ENCODE measurements at regions not wholly inside any gene's neighbourhood (a gene's known extent, or its start where the extent isn't known, plus 50 kb on each side); places are given as distances from the start of the nearest gene placed in this dataset.

DNA sequence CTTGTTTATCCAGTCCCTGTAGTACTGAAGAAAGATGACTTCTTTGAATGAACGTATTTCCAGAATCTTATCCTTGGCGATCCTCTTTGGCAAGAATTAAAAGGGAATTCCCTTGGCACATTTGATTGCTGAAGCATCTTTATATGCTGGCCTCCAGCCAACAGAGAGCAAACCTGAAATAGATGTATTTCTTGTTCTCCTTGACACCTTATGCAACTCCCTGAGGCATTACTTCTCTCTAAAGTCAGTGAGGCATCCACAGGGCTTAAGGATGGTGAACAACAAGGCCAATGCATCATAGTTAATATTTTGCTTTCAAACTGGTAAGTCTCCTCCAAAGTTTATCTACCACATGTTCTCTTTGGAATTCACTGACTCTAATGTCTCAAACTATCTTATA, 450.9 kb upstream of the THRB start:
- Histone ChIP-seq H3K4me3 (ENCODE audit: low read depth, low read length) (no peak overlapping the region), H3K36me3 (ENCODE audit: control insufficient read depth, insufficient read depth, low read length) (no peaks in the 10 kb centered on the region), H3K27me3 (ENCODE audit: control insufficient read depth, insufficient read depth, low read length) (no peaks in the 10 kb centered on the region)
- ChIA-PET POLR2A (no interaction called here), CTCF (no interaction called here)
- no peak for DNase-seq (ENCODE audit: low read depth)
- TF ChIP-seq, protein P1, sequence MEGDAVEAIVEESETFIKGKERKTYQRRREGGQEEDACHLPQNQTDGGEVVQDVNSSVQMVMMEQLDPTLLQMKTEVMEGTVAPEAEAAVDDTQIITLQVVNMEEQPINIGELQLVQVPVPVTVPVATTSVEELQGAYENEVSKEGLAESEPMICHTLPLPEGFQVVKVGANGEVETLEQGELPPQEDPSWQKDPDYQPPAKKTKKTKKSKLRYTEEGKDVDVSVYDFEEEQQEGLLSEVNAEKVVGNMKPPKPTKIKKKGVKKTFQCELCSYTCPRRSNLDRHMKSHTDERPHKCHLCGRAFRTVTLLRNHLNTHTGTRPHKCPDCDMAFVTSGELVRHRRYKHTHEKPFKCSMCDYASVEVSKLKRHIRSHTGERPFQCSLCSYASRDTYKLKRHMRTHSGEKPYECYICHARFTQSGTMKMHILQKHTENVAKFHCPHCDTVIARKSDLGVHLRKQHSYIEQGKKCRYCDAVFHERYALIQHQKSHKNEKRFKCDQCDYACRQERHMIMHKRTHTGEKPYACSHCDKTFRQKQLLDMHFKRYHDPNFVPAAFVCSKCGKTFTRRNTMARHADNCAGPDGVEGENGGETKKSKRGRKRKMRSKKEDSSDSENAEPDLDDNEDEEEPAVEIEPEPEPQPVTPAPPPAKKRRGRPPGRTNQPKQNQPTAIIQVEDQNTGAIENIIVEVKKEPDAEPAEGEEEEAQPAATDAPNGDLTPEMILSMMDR (IDR thresholded peaks at IDR 0.05; ENCODE audit: insufficient read depth, low read depth, low read length), result no peak

DNA sequence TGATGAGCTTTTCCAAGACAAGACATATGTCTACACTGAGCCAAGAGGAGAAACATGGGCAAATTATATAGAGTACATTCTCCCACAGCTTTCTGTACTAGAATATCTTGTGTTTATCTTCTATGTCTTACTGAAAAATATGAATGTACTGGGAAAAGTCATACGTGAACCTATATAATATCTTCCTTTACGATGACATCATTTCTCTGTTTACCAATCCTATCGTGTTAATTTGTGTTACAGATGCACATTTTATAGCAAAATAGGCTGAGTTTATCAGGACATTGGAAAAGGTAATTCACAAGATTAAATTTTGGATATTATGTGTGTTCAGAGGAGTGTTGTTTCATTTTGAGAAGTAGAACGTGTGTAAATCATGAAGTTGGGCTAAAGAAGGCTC, 452.5 kb upstream of the THRB start:
- no peaks in the 10 kb centered on the region for H3K27me3 ChIP-seq (ENCODE audit: control insufficient read depth, insufficient read depth, low read length)
- TF ChIP-seq, protein P1 (IDR thresholded peaks at IDR 0.05; ENCODE audit: insufficient read depth, low read depth, low read length), result no peak
- POLR2A ChIA-PET, result no interaction called here
- H3K4me3 ChIP-seq (ENCODE audit: low read depth, low read length), result no peak overlapping the region
- CTCF ChIA-PET, result no interaction called here
- no peaks in the 10 kb centered on the region for H3K36me3 ChIP-seq (ENCODE audit: control insufficient read depth, insufficient read depth, low read length)
- no peak for DNase-seq (ENCODE audit: low read depth)

DNA sequence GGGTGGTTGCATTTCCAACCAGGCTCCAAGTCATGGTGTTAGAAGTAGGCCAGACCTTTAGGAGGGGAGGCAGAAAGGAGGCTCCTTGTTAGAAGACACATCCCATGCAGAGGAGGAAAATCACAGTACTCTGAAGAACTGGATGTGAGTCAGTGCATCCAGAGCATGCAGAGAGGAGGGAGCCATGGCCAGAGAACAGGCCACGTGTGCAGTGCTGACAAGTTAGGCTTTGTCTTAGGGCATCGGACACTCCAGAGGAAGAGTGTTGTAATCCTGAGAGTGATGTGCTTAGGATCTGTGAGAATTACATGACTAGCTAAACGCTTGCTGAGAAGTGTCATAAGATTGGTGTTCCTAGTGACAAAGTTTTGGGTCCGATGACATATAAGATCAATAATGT, 456.5 kb upstream of the THRB start:
- ChIA-PET CTCF (interaction anchor here (0.6 kb wide), 1 partner anchor 1570 kb away, joined by 3 read pairs; no protein-coding TSS in a partner anchor), POLR2A (no interaction called here)
- H3K4me3 ChIP-seq (ENCODE audit: low read depth, low read length), result no peak overlapping the region
- DNase-seq (ENCODE audit: low read depth), result no peak
- no peaks in the 10 kb centered on the region; the same call in 1 of the 2 replicates for H3K27me3 ChIP-seq (ENCODE audit: control insufficient read depth, insufficient read depth, low read length)
- TF ChIP-seq, protein P1 (IDR thresholded peaks at IDR 0.05; ENCODE audit: insufficient read depth, low read depth, low read length), result no peak
- H3K36me3 ChIP-seq (ENCODE audit: control insufficient read depth, insufficient read depth, low read length), result no peaks in the 10 kb centered on the region

DNA sequence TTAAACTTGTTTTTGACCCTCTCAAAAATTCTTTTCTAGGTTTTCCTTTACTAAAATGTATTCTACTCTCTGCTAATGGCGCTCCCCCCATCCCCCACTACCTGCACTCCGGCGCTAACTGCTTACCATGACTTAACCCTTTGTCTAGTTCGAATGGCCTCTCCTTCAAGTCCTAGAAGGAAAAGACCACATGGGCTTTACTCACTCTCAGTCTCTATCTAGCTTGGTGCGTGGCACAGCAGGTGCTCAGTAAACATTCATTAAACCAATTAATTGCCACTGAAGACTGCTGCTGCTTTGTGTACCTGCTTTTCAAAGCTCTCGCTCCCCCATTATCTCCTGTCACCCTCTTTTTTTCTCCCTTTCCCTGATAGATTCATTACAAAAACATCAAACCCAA, 457.7 kb upstream of the THRB start:
- ChIA-PET CTCF (no interaction called here), POLR2A (no interaction called here)
- no peak overlapping the region for H3K4me3 ChIP-seq (ENCODE audit: low read depth, low read length)
- no peaks in the 10 kb centered on the region; the same call in 1 of the 2 replicates for H3K27me3 ChIP-seq (ENCODE audit: control insufficient read depth, insufficient read depth, low read length)
- no peak for DNase-seq (ENCODE audit: low read depth)
- H3K36me3 ChIP-seq (ENCODE audit: control insufficient read depth, insufficient read depth, low read length), result no peaks in the 10 kb centered on the region
- TF ChIP-seq, protein P1 (IDR thresholded peaks at IDR 0.05; ENCODE audit: insufficient read depth, low read depth, low read length), result no peak

DNA sequence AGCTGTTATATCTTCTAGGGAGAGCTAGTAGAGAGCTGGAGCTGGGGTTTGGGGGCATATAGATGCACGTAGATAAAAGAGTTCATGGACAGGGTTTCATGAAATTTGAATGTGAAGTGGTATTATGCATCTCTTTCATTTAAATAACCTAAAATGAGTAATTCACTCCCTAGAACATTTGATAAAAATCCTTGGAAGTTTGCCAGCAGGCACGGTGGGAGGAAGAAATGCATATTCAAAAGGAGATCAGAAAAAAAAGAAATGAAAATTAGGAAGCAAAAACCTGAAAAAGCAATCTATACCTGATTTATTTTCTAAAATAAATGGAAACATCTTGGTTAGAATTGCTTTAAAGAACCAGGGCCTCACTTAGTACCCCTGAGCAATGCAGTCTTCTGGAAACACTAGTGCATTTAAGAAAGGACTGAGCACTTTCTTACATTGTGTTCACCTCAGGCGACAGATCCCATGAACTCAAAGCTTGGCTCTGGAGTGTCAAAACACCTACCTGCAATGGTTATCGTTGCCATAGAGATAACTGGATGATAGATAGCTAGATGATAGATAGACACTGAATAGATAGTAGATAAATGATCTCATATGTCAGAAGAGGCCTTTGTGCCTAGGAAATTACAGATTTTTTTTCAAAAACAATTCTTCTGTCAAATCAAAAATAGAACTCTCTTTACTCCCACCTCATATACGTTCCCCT, 458.6 kb upstream of the THRB start:
- no peaks in the 10 kb centered on the region; the same call in 1 of the 2 replicates for H3K27me3 ChIP-seq (ENCODE audit: control insufficient read depth, insufficient read depth, low read length)
- TF ChIP-seq, protein P1 (IDR thresholded peaks at IDR 0.05; ENCODE audit: insufficient read depth, low read depth, low read length), result no peak
- no peaks in the 10 kb centered on the region for H3K36me3 ChIP-seq (ENCODE audit: control insufficient read depth, insufficient read depth, low read length)
- H3K4me3 ChIP-seq (ENCODE audit: low read depth, low read length), result no peak overlapping the region
- no peak for DNase-seq (ENCODE audit: low read depth)
- ChIA-PET CTCF (interaction anchor here (1.3 kb wide), 1 partner anchor 10 kb away, joined by 3 read pairs; no protein-coding TSS in a partner anchor), POLR2A (no interaction called here)
